ENCODE measurements at regions not wholly inside any gene's neighbourhood (a gene's known extent, or its start where the extent isn't known, plus 50 kb on each side); places are given as distances from the start of the nearest gene placed in this dataset.

DNA sequence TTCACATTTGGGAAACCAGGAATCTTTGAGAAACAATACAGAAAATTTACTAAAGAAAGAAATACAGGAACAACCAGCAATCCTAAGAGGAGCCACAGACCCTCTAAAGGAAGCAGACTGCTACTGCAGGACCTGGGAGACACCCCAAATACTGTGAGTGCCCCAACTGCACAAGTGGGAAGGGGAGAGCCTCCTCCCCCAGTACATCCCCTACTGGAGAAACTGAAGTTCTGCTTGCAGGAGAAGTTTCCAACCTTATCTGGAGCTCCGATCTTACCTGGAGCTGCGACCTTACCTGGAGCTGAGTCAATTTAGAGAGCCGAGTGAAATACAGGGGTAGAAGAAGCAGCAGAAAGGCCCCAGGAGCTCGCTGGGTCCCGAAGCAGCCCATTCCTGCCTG lies 236.4 kb upstream of the SPRY2 start:
- no peak for DNase-seq

DNA sequence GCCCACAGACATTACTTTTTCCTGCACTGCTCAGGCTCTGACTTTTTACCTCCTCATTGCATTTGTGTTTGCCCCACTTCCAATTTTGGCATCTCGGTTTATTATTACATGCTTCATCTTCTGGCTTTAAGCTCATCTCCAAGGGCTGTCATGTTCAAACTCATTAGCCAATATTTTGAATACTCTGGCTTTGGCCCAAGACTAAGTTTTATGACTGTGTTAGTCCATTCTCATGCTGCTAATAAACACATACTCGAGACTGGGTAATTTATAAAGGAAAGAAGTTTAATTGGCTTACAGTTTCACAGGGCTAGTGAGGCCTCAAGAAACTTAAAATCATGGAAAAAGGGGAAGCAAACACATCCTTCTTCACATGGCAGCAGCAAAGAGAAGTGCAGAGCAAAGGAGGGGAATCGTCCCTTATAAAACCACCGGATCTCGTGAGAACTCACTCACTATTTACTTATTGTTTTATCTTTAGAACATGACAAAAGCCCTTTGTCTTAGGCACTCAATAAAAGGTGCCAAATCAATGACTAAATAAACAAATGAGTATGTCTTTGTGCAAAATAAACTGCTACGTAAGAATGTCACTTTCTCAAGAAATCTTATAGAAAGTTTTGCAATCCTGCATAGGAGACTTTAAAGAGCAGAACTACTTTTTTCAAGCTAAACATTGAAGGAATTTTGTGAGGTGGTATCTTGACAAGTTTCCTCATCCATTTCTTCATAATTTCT lies 233.4 kb upstream of the SPRY2 start:
- DNase-seq, result no peak

DNA sequence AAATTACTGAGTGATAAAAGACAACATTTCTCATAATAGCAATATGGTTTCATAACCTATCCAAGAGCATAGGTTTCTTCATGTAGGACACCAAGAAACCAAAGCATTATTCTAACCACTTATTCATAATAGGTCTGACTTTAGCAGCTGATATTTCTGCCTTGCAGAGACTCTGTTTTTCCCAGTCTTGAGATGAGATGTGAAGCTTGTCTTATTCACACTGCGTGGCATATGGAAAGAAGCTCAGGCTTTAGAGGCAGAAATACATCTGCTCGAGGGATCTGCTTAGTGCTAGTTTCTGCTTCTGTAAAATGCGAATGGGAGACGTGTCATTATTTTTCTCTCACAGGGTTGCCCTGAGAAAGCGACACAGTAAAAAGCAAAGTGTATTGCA lies 232.0 kb upstream of the SPRY2 start:
- peak in 3 of 58 donors; percentile 3 to 36 (median 18) for DNase-seq

DNA sequence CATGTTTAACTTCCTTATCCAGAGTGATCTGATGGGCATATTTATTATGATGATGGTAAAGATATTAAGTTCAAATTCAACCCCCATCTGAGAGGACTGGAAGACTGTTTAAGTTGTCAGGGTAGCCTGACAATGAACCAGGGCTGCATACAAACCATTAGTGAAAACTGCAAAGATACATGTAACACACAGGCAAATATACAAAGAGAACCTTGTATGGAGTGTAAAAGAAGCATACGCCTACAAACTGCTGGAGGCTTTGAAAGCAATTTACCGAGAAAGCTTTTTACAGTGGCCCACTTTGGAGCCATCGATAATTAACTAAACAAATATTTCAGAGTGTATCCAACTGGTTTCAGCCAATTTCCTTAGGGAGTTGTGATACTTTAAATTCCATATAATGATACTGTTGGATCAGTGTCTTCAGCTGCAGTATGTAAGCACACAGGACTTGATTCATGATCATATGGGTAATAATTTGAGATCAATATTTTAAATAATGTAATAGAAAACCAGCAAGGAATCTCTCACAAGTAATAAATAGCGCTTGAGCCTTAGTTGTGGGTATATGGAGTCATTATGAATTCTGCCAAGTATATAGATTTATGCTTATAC lies 231.5 kb upstream of the SPRY2 start:
- no peak for DNase-seq

DNA sequence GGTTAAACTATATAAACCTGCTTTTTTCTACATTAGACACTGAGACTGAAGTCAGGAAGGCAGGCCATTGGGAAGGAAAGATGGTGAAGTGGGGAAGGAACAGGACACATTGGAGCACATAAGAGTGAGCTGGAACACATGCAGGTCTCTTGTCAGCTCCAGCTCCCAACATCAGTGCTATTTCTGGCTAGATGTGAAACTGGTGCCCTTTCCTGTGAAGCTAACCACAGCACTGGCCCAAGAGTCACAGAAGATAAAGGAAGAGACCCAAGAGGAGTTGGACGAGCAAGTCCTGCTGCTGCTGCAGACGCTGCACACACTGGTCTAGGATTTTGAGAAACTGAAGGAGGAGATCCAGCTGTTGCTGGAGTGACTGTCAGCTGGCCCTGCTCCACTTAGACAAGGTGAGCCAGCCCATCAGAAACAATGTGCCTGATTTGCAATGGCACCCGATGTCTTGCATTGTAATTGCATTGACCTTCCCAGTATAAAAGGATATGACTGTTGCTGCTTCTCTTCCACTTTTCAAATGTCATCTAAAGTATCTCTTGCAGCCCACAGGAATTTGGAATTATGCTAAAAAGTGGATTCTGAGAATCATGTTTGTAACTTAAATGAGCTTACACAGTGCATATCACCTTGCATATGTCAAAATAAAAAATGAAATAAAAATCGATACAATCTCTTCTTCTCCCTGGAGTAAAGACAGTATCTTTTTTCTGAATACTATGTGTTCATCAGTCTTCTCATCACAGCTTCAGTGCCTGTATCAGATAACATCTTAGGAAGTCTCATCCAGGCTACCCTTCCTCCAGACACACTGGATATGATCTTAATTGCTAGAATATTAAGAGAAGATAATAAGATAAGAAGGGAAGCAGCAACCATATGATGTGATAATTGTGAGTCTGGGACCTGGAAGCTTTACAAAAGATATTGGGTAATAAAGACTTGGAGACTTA lies 230.7 kb upstream of the SPRY2 start:
- no peak for DNase-seq

DNA sequence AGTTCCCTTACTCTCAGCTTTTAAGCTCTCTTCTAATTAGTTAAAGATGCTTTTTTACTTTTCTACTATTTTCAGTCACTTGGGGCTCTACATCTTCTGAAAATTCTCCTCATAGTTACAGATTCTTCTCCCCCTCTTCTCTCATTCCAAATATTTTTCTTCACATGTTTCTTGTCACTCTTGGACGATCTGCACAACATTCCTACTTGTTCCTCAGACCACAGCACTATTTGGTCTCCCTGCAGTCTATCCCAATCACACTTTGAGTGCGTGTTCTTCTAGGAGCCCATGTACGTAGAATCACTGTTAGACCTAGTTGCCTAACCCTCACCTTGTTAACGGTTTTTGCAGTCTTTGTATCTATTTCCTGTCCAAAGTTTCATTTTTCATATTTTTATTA lies 222.5 kb upstream of the SPRY2 start:
- DNase-seq, result no peak

DNA sequence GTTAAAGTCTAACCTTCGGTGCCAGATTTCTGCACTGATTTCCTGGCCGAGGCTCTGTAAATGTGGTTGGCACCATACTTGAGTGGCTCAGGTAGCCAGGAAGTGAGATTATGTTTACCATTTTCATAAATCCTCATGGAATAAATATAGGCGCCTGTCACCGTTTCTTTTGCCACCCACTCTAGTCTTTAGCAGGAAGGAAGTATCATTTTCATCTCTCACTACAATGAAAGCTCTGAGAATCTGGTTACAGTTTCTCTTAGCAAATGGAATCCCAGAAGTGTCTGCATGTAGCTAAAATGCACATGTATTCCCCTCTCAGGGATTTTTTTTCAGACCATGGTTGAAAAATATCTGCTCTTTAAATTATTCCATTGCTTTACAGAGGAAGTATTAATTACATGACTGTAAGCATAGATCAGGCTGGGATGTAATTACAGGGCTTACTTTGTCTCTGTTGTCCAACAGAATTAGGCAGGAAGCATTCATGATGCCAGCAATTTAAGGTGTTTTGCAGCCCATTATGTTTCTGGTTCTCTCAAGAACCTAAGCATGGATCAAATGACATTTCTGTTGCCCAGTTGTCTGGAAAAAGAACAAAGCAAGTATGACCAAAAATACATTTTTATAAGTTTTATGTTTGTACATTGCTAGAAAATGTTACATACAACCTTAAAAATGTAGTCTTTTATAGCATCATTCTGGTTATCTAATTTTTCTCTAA lies 221.7 kb upstream of the SPRY2 start:
- peak in 1 of 58 donors; percentile 14 for DNase-seq

DNA sequence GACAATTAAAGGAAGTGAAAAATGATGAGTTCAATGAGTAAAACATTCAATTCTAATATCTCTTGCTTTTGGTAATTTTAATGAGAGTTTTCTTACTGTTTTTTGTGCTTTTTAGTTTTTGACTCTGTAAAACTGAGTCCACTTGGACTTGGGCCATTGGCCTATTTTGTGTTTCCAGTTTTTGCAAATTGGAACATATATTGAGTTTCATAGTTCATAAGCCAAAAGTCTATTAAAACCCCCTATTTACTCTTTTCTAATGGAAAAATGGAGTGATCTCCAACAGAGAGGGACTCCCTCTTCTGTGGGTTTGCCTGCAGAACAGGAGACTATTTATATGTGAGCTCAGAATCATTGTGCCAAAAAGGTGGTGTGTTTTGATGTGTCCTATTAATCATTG lies 219.7 kb upstream of the SPRY2 start:
- DNase-seq, result no peak

DNA sequence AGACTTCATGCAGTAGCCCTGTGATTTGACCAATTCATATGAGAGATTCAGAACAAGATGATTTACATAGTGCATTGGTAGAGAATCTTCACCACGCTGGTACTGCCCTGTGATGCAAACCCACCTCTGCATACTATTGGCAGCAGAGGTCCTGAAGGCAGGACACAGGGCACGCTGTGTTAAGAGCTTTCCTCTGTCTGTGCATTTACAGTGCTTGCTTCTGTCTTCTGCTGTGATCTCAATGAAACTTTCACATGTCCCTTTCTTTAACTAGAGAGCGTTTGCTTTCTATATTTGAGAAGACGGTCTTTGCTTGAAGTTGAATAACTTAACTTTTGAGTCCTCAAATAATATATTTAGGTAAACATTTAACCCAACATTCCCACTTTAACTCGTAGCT lies 219.0 kb upstream of the SPRY2 start:
- DNase-seq, result no peak

DNA sequence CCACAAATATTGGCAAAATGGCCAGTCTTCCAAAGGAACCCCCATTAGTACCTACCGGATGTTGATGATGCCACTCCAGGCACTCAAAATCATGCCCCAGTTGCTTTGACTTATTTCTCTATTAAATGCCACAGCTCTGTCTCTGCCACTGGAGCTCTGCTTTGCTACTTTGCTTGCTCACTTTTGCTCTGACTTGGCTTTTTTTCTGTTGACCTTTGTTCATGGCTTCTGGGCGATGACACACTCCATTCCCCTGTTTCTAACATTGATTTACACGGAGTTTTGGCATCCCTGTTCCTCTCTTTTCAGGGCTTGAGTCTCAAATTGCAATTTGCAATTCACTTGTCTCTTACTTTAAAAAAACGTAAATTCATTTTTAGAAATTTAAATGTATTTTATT lies 217.1 kb upstream of the SPRY2 start:
- DNase-seq, result no peak

DNA sequence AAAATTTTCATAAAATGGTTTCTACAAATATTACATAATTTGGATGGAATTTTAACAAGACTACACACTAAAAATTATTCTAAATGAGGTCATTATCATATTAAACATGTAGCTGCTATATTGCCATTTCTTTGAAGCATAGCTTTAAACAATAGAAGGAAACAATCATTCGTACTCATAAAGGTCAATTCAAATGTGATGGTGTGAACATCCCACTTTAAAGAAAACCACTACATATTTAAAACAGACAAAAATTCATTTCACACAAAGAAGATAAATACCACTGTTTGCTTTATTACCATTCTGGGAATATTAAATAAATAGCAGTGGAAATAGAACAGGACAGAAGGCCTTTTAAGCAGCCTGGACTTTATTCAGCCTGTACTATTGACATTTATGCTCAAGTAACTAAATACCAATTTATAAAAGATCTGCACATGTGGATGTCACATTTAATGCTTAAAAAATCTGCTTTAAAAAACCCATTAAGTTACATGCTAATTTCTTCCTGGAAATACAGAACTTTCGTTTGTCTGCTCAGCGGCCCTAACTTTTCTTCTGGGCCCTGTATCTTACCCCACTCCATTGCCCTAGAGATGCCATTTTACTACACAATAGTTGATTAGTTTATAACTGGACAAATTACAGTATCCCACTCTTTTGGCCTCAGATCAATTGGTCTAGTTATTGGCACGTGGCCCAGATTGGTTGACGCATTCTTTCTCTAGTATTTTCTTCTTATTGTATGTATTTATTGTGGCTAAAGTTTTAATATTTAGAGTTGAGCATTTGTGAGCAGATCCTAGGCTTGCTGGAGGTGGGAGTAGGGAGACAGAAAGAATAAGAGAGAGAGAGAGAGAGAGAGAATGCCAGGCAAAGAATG lies 215.1 kb upstream of the SPRY2 start:
- DNase-seq, result no peak

DNA sequence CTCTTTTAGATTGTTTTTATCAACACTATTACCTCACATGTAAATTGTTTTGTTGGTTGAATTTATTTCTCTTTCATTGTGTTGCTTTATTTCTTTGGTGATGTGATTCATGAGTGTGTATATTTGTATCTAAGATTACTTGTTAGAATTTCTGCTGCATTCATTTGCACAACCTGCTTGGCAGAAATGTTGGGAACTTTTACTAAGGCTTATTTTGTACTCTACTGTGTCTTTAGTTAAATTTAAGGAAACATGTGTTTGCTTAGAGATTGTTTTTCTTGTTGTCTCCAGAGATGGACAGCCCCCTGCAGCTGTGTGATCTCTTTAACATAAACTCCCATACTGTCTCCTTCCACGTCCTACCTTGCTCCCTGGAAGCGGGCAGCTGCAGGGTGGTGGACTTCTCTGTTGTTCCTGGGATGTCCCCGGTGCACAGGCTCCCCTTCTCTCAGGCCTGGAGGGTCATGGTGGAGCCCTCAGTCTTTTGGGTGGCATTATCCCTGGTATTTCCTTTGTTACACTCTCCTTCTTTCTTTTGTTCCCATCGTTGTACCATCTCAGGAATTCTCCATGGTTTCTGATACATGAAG lies 212.0 kb upstream of the SPRY2 start:
- no peak for DNase-seq

DNA sequence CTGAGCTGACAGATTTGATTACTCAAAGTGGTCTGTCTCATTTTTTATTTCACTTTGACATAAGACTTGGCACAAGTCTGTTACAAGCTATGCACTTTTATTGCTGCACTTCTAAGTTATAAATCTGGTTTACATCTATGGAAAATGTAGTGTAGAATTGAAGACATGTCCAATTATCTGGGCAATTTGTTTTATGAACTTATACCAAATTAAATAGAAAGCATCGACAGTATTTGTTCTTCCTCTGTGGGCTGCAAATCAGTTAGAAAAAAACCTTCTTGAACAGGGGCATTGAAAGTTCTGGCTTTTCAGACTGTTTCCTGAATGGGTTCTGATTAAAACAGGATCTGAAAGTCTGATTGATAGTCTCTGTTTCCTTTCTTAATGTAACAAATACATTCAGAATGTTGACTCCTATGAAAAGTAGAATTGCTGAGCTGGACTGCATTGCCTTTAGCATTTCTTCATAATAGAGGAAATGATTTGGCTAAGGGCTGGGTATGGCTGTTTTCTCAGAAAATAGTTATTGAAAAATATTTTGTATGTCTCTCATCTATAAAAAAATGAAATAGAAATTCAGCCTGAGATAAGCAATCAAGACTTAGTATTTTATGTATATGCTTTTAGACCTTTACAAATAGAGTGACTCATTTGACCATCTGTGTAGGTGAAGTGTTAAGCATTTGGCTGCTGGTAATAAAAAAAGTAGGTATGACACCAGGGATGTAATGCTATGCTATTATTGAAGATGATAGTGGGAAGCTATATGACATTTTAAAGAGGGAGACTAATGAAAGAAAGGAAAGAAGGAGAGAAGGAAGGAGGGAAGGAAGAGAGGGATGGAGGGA lies 210.9 kb upstream of the SPRY2 start:
- DNase-seq, result no peak

DNA sequence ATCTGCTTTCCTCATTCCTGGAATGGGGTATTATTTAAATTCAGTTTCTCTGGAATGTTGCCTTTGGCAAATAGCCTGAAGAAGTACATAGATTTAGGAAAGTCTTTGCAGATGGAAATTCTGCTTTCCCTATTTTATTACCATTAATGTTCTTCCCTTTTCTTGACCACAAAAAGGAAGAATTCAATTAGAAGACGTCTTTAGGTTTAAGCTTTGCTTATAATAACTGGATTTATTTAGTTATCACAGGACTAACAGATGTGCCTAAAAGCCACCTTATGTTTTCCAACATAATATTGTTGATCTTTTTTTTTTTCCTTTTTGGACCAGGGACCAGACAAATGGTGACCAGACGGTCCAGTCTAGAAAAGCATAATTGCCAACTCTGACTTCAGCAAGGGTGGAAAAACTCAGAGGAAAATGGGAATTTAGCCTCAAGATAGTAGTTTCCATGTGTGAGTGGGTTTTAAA lies 210.1 kb upstream of the SPRY2 start:
- no peak for DNase-seq

DNA sequence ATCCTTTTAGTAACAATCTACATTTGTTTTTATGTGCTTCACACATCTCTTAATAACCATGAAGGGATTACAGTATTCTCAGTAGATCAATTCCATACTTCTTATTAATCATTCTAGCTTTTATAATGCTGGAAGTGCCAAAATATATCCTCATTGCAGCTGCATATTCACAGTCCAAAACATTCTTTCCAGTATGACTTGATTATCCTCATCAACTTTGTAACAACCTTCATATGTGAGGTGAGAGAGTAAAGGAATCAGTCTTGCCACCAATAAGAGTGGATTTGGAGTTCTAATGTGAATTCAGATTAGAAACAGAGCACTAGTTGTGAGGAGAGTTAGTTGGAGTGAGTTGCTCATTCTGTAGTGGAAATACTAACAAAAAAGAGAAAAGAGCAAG lies 208.0 kb upstream of the SPRY2 start:
- no peak for DNase-seq

DNA sequence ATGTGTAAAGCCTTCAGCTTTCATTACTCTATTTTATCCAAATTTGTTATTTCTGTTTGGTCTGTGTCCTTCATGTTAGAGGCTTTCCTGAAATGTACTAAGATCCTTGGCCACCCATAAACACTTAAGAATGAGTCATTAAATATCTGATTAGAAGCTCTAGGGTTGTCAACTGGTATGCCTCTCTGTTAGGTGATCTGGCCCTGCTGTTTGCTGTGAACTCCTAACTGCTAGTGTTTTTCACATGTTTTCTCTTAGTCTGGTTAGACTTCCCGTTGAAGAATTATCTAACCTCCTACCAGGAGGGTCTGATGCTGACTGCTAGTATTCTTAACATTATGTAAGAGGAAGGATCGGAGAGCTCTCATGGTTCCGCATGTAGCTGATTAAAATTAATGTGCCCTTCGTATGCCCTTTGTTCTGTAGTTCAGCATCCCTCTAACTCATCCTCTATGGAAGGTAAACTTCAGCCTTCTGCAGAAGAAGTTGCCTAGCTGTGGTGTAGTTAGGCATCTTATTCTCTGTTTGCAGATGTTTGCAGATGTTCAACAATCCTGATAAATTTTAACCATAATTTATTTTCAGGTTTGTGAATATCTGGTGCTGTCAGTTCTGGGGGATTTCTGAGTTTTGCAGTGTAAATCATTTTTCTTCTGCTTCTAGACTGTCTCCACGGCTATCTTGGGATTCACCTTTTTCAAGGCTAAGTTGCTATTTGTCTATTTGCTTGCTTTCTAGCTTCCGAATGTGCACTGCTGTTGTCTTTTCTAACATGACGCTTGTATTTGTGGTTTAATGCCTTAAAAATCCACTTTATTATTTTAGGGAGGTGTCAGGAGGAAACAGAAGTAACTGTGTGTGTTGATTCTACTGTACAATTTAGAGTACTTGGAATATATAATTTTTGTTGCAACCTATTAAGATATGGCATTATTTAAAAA lies 207.2 kb upstream of the SPRY2 start:
- no peak for DNase-seq

DNA sequence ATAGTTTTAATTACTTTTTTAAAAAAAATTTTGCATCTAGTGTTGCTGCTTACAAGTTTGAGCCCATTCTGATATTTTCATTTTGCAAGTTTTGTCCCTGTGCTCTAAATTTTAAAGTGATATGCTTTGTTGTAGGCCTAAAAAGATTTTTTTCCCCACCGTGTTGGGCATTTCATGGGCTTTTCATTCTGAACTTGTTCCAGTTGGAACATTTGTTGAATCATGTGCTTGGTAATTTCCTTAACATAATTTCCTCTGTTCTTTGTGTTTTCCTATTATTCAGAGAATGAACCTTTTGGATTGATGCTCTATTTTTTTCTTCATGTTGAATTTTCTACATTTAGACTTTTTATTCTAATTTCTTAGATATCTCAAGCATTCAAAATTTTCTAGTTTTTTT lies 206.4 kb upstream of the SPRY2 start:
- DNase-seq, result no peak

DNA sequence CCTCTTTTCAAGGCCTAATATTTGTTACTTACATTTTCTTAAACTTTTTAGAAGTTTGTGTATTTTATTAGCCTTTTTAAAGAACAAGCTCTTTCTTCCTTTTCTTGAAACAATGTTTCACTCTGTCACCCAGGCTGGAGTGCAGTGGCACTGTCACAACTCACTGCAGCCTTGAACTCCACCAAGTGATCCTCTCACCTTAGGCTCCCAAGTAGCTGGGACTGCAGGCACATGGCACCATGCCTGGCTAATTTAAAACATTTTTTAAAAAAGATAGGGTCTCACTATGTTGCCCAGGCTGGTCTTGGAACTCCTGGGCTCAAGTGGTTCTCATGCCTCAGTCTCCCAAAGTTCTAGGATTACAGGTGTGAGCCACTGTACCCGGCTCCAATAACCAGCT lies 192.2 kb upstream of the SPRY2 start:
- no peak for DNase-seq

All from anterior cingulate cortex (tissue), 58 donors.